K562 (cell line): ENCODE measurements at regions not wholly inside any gene's neighbourhood (a gene's known extent, or its start where the extent isn't known, plus 50 kb on each side); places are given as distances from the start of the nearest gene placed in this dataset.

Experiments used
- ATAC-seq: fragments of 200-7000 bp; cut with Tn5 transposase; 3 replicates; pipeline ENCODE4 v1.9.1; 2020; ENCODE audit warnings: moderate library complexity
- BruUV-seq: library from RNA; stranded (reverse); fragments of 400-500 nt; replicated peaks from 2 replicates; lab custom pipeline; 2021; lab: Mats Ljungman, UMichigan
- CTCF ChIA-PET: fragments of 300-600 bp; formaldehyde crosslinking; extraction: SDS; loops from one replicate; lab custom pipeline; 2021; ENCODE audit warnings: low intra/inter-chr PET ratio; lab: Yijun Ruan, JAX
- POLR2A ChIA-PET: fragments of 300-600, 350-650 bp; sonication (Branson Sonifier 250); formaldehyde crosslinking; extraction: SDS; loops from one replicate; lab custom pipeline; 2021; ENCODE audit warnings: antibody characterized with exemption, inconsistent platforms; lab: Yijun Ruan, JAX
- DNase-seq, 4 experiments: peaks; one replicate each; pipeline versions ENCODE4 v3.0.0 to v3.0.0-alpha.2; 2011 to 2018; ENCODE audit warnings: low spot score in 3 of 4, mixed read lengths in 3 of 4; ENCODE audit errors: extremely low read depth in 1 of 4
- FAIRE-seq: peaks from 2 replicates; lab custom pipeline; 2011; peaks lifted over from hg19 to GRCh38; lab: Jason Lieb, UNC
- H2AFZ ChIP-seq: 2 replicates; pipeline ENCODE4 v1.6.0; 2011; ENCODE audit warnings: low read depth, low read length, control low read depth, inconsistent platforms
- H3K27ac ChIP-seq: fragments of 200-600 bp; 3 replicates; pipeline ENCODE4 v1.8.0; 2011; ENCODE audit warnings: low read depth, mild to moderate bottlenecking, control low read depth, inconsistent platforms, low read length, moderate library complexity, mixed read lengths; ENCODE audit errors: extremely low read depth
- H3K27me3 ChIP-seq, 2 experiments: fragments of 300-600 bp in 1 of 2; 2 replicates in 1 of 2; 3 replicates in 1 of 2; pipeline versions ENCODE4 v1.6.0 to v1.8.0; 2011; ENCODE audit warnings: inconsistent platforms in 2 of 2, low read length in 2 of 2, mild to moderate bottlenecking in 1 of 2, mixed read lengths in 1 of 2, moderate library complexity in 1 of 2; ENCODE audit not compliant: control insufficient read depth in 2 of 2, insufficient read depth in 2 of 2
- H3K36me3 ChIP-seq: fragments of 300-600 bp; 3 replicates; pipeline ENCODE4 v1.8.0; 2011; ENCODE audit warnings: mild to moderate bottlenecking, low read length, inconsistent platforms; ENCODE audit not compliant: control insufficient read depth, insufficient read depth
- H3K4me1 ChIP-seq, 2 experiments: fragments of 200-600 bp in 1 of 2; replicated peaks in 1 of 2; 2 replicates in 1 of 2; 3 replicates in 1 of 2; pipeline versions ENCODE4 v1.5.1 to v1.8.0; 2011; ENCODE audit warnings: inconsistent platforms in 2 of 2, low read length in 2 of 2, mild to moderate bottlenecking in 1 of 2, mixed read lengths in 1 of 2, moderate library complexity in 1 of 2; ENCODE audit not compliant: control insufficient read depth in 2 of 2, insufficient read depth in 2 of 2
- H3K4me2 ChIP-seq: 2 replicates; pipeline ENCODE4 v1.6.1; 2011; ENCODE audit warnings: low read length, control low read depth, inconsistent platforms, mixed read lengths; ENCODE audit not compliant: insufficient read depth
- H3K4me3 ChIP-seq: fragments of 200-600 bp; sonication (generic), shearing (Covaris generic); 2 replicates; pipeline ENCODE4 v1.5.1; 2016; ENCODE audit warnings: control low read depth, inconsistent platforms
- H3K79me2 ChIP-seq: fragments of 200-600 bp; 3 replicates; pipeline ENCODE4 v1.8.0; 2011; ENCODE audit warnings: low read length, inconsistent platforms; ENCODE audit not compliant: control insufficient read depth, insufficient read depth
- H3K9ac ChIP-seq, 2 experiments: 2 replicates each; pipeline versions ENCODE4 v1.6.0 to v1.6.1; 2011; ENCODE audit warnings: low read depth in 2 of 2, low read length in 2 of 2, control low read depth in 1 of 2, inconsistent platforms in 1 of 2, mild to moderate bottlenecking in 1 of 2, mixed read lengths in 1 of 2; ENCODE audit not compliant: insufficient read depth in 1 of 2
- H3K9me1 ChIP-seq: one replicate; pipeline ENCODE4 v1.6.0; 2011; ENCODE audit warnings: inconsistent platforms, mild to moderate bottlenecking, low read length, moderate library complexity; ENCODE audit not compliant: control insufficient read depth, insufficient read depth
- H3K9me3 ChIP-seq: replicated peaks from 2 replicates; pipeline ENCODE4 v1.5.1; 2011; ENCODE audit warnings: low read depth, low read length, inconsistent platforms; ENCODE audit not compliant: control insufficient read depth, insufficient read depth
- H4K20me1 ChIP-seq: replicated peaks from 2 replicates; pipeline ENCODE4 v1.6.1; 2011; ENCODE audit warnings: low read length, inconsistent platforms, mixed read lengths; ENCODE audit not compliant: control insufficient read depth, insufficient read depth
- MIER1 ChIP-seq: fragments of 450-650 bp; IDR thresholded peaks from 2 replicates; pipeline ENCODE4 v1.6.1; 2016; ENCODE audit warnings: antibody characterized with exemption, mild to moderate bottlenecking, low read depth
- MXD1 ChIP-seq: fragments of 250-450 bp; sonication (Bioruptor Pico); IDR thresholded peaks from 2 replicates; pipeline ENCODE4 v1.8.0; 2021; ENCODE audit warnings: borderline replicate concordance, mild to moderate bottlenecking, moderate library complexity; ENCODE audit not compliant: poor library complexity, severe bottlenecking
- ZNF407 ChIP-seq: fragments of 450-650 bp; IDR thresholded peaks from 2 replicates; pipeline ENCODE4 v1.6.1; 2016; ENCODE audit warnings: low read depth
- ZNF561 ChIP-seq: fragments of 450-650 bp; formaldehyde crosslinking; conservative IDR thresholded peaks from 2 replicates; pipeline ENCODE4 v1.4.0; 2020; ENCODE audit warnings: mild to moderate bottlenecking, moderate library complexity
- WGBS: fragments of 100-300 bp; shearing (Covaris generic); methylation state at CpG from one replicate; pipeline ENCODE4 v1.1.6; 2016; ENCODE audit warnings: low coverage, mixed read lengths; ENCODE audit not compliant: insufficient coverage; ENCODE audit errors: missing lambda C conversion rate; 5-methylcytosine and 5-hydroxymethylcytosine counted together
- in situ Hi-C: fragments of 300-500 bp; cut with MboI; formaldehyde crosslinking; loops from 4 replicates; pipeline ENCODE4 v1.15.0; 2018; ENCODE audit warnings: inconsistent platforms, mixed read lengths
- intact Hi-C: fragments of 100-400 bp; cut with micrococcal nuclease; formaldehyde crosslinking; loops from 2 replicates; pipeline ENCODE4 v1.14.2; 2022

- no peaks in the 10 kb centered on the region for H3K9me1 ChIP-seq
- POLR2A ChIA-PET = no interaction called here
- CTCF ChIA-PET = no interaction called here
- H3K27me3 ChIP-seq = peaks cover 0 to 5% of the 10 kb centered on the region in 2 experiments; a peak in 1 of 5 replicates
- no peak for TF ChIP-seq ZNF407
- no peak for TF ChIP-seq ZNF561 (CRISPR knock-in tag)
- no peak for TF ChIP-seq MIER1
- TF ChIP-seq MXD1 (CRISPR knock-in tag) = no peak
- TF ChIP-seq, all 486 proteins: peak for 0
- Histone ChIP-seq H3K27ac (no peak overlapping the region), H3K9ac (no peak overlapping the region), H3K36me3 (no peaks in the 10 kb centered on the region), H3K4me3 (no peak overlapping the region), H4K20me1 (no peaks in the 10 kb centered on the region), H3K4me1 (no peaks in the 10 kb centered on the region; a peak in 1 of 5 replicates), H2AFZ (no peak overlapping the region), H3K9me3 (no peaks in the 10 kb centered on the region), H3K4me2 (no peak overlapping the region), H3K79me2 (no peaks in the 10 kb centered on the region)
- DNase-seq = no peak
- in situ Hi-C loops = no loop called here
- no TSS peak for BruUV-seq
- WGBS = 2% methylated on average over 7 of the region's 7 CpGs
- FAIRE-seq = no peak
- intact Hi-C loops = no loop called here
- ATAC-seq = no peak
Measured at GRCh38 chr22:47573141-47573540, 810.7 kb downstream of the TBC1D22A start.
